GM19455 (cell line): ENCODE measurements at regions not wholly inside any gene's neighbourhood (a gene's known extent, or its start where the extent isn't known, plus 50 kb on each side); places are given as distances from the start of the nearest gene placed in this dataset.
"Not testable (repeated sequence)": the region's sequence is repeated elsewhere in the genome, so short reads cannot be mapped to it uniquely, and the experiment has no call there.

Experiments used
- ATAC-seq: cut with Tn5 transposase; IDR thresholded peaks from one replicate; pipeline ENCODE4 v1.9.1; 2021; ENCODE audit not compliant: unreplicated experiment

DNA sequence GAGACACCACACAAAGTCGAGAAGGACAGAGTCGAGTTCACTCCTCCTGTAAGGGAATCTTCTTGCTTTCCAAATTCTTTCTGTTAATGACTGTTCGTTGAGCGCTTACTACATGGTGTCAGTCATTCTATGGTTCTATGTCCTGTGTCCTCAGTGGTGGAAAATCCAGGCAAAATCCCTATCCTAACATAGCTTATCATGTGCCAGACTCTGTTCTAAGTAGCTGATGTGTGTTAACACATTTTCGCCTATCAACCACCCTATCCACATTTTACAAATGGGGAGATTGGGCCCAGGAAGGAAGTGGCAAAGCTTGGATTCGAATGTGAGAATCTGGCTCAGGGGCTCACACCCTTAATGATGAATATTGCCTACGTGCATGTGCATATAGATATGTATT, 280.1 kb downstream of the GATA3 start:
- ATAC-seq: no peak

DNA sequence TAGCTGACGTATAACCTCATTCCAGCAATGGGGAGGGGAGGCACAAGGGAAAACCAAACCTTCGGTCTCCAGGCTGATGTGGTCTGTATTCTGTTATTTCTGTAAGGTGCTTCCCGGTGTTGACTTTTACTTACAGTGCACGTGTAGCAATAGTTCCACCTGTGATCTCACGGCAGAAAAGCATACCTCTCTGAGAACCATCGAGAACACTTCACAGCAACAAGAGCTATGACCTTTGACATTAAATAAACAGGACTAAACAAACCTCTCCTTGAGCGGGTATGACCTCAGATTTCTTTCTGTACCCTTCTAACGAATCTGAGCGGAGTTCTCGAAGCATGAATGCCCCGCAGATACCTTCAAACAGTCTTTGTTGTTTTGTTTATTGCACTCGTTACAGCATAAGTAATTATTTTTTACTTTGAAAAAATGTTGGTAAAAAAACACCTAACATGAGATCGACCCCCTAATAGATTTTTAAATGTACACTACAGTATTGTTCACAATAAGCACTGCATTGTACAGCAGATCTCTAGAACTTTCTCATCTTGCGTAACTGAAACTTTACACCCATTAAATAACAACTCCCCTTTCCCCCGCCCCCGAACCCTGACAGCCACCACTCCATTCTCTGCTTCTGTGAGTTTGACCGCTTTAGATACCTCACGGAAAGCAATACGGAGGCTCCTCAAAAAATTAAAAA, 282.3 kb downstream of the GATA3 start:
- no peak for ATAC-seq

GRCh38 chr10:8337332-8337651, 282.8 kb downstream of the GATA3 start:
- ATAC-seq: no peak

DNA sequence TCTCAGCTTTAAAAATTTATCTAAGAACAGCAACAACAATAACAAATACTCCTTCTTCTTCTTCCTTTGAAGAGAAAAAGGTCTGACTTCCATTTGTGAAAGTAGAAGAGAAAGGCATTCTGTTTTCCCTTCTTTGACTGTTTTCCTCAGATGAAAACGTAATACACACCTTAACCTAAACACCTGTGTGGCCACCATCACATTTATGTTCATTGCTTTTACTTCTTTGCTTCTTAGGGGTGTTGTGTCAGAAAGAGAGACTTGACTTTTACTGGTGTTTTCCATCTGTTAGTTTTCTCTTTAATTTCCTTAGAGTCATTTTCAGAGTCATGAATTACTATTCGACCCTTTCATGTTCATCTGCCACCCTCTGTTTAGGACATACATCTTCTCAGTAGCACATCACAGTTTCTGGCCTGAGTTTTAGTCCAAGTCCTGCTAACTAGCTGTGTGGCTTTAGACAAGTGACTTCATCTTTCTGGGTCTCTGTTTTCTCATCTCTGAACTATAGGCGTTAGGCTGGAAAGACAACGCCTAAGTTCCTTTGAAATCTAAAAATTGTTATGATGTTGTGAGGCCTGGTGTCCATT, 283.8 kb downstream of the GATA3 start:
- no peak for ATAC-seq

DNA sequence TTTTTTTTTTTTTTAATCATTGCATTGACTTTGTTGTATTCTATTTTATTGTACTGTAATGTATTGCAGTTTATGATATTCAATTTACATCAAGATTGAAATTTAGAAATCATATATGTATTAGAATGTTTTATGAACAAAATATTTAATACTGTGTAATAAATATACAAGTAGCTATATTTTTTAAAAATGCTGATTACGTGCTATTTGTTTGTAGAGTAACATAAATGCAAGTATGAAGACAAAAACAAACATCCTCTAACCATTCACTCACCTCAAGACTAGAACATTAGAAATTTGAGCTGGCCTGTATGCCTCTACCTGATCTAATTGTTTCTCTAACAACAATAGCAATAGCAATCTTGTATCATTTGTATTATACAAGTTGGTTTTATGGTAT, 290.3 kb downstream of the GATA3 start:
- ATAC-seq: no peak

GRCh38 chr10:8346861-8347260, 292.4 kb downstream of the GATA3 start:
- ATAC-seq: no peak

- not testable (repeated sequence) for ATAC-seq
Measured at GRCh38 chr10:8347614-8348013, 293.1 kb downstream of the GATA3 start.

DNA sequence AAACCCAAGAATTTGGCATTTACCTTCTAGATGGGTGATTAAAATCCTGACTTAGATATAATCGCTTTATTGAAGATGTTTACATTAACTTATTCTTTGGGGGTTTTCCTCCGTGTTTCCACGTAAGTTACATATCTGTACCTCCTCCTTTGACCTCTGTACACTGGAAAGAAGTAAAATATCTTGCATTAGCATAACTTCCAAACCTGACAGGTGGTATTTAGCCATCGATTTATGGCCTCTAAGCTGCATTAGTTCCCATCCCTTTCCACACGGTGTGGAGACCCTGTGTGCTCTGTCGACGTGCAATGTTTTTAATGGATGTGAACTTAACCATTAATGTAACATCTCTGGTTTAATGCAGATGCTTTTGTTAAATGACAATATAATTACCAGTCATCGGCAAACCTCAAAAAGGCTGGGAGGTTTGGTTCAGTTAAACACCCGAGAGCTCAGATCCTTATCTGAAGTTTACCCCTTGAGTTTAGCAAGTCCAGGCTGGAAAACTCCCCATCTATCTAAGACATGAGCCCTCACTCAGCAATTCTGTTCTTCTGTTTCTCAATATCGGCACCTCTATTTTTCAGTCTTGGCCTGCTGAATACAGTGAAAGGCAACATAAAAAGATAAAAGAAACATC, 295.2 kb downstream of the GATA3 start:
- no peak for ATAC-seq

- ATAC-seq: no peak
Measured at GRCh38 chr10:8350250-8350967, 295.9 kb downstream of the GATA3 start.

DNA sequence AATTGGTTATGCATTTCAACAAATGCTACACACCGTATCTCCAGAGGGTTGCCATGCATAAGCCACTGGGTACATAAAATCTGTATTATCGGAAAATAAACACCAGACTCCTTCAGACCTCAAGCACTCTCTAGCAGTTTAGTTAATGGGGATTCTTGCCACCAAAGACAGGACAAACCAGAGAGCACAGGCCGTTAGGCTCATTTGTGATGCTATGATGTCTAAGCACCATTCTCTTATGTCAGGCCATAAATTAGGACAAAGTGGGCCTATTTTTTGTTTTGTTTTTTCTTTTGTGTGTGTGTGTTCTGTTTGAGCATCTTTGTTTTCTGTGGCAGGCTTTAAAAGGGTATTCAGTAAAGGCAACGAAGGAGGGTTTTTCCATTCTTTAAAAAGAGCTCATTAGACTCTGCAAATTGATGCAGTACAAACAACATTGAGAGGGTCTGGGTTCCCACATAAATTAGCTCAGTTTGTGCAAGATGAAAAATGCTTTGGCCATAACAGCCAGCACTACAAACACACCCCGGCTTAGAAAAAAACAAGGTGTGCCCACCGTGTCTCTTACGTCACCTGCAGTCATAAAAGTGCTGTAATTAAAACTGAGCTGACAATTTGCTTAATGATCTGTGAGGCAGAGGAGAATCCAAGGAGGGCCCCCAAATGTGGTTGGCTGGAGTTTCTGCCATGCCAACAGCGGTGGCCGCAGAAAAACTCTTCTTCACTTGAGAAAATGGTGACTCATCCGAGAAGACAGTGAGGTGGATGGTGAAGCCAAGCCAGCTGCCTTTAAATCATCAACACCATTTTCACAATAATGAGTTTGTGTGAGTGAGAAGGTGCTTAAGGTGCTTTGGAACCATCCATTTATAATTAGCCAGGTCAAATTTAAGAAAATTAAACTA, 297.9 kb downstream of the GATA3 start:
- no peak for ATAC-seq

DNA sequence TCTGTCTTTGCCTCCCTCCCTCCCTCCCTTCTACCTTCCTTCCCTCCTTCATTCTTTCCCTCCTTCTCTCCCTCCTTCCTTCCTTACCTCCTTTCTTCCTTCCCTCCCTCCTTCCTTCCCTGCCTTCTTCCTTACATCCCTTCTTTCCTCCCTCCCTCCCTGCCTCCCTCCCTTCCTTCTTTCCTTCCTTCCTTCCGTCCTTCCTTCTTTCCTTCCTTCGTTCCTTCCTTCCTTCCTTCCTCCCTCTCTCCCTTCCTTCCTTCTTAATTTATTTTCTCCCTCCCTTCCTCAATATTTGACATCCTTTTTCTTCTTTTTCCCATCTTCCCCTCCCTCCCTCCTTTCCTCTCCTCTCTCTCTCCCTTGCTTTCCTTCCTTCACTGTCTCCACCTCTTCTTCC, 301.8 kb downstream of the GATA3 start:
- no peak for ATAC-seq

DNA sequence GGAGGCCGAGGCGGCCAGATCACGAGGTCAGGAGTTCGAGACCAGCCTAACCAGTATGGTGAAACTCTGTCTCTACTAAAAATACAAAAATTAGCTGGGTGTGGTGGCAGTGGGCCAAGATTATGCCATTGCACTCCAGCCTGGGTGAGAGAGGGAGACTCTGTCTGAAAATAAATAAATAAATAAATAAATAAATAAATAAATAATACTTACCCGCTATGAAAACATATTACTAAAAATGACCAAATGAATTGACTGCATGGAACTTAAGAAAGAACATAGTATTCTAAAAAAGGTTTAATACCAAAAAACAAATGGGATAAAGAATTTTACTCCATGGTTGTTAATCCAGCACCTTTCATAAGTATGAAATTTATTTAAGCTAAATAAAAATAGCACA, 305.0 kb downstream of the GATA3 start:
- no peak for ATAC-seq

- ATAC-seq: no peak
Measured at GRCh38 chr10:8360365-8360764, 305.9 kb downstream of the GATA3 start.

- no peak for ATAC-seq
Measured at GRCh38 chr10:8360814-8361509, 306.5 kb downstream of the GATA3 start.

DNA sequence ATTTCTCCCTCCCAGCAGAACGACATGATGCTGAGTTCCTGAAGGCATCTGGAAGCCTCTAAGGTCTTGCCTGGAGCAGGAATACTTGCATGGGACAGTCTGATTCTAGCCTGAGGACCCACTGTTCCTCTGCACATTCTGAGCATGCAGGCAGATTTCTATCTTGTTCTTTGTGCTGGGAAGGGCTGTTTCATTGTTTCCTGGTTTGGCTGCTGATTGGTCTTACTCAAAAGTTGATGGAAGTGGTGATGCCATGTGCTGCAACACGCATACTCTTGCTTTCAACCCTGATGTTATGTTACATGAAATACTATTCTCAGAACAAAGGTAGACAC, 307.0 kb downstream of the GATA3 start:
- ATAC-seq: no peak

DNA sequence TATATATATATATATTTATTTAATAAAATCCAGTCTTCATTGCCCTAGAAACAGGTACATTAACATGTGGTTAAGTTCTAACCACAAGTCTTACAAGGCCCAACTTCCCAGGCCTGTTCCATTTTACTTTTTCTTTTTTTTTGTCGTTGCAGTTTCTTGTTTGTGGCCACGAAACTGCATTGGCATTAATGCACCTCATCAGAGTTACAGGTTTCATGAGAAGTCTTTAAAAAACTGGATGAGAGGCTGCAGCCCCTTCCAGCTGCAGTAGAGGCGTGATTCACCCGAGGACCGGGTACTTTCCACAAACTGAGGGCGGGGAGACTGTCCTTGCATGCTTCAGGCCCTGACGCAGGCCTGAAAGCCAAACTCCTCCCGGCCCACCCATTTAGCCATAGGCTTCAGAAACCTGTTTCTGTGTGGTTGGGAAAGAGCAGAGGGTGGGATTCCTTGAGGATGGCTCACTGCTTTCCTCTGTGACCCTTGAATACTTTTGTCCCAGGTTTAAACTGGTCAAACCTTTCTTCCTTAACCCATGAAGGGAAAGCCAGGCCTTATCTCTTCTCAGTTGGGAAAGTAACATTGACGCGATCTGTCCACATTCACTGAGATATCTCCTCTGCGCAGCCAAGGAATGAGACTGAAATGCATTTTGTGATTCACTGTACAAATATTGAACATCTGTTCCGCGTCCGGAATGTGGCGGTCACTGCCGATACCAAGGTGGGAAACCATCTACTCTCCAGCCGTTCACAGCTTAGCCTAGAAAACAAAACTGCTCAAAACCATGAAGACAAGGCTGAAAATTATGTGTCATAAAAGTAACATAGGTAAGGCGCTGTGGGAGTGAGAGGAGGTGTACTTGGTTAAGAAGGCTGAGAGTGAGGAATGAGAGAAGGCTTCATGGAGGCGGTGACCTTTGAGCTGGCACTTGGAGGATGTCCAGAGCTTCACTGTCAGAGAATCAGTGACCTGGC, 311.7 kb downstream of the GATA3 start:
- ATAC-seq: no peak

GRCh38 chr10:8367672-8368411, 313.4 kb downstream of the GATA3 start:
- ATAC-seq: not testable (repeated sequence)

- no peak for ATAC-seq
Measured at GRCh38 chr10:8369666-8370065, 315.2 kb downstream of the GATA3 start.

- ATAC-seq: no peak
Measured at GRCh38 chr10:8374334-8374733, 319.8 kb downstream of the GATA3 start.
